ENCODE measurements at regions not wholly inside any gene's neighbourhood (a gene's known extent, or its start where the extent isn't known, plus 50 kb on each side); places are given as distances from the start of the nearest gene placed in this dataset.

DNA sequence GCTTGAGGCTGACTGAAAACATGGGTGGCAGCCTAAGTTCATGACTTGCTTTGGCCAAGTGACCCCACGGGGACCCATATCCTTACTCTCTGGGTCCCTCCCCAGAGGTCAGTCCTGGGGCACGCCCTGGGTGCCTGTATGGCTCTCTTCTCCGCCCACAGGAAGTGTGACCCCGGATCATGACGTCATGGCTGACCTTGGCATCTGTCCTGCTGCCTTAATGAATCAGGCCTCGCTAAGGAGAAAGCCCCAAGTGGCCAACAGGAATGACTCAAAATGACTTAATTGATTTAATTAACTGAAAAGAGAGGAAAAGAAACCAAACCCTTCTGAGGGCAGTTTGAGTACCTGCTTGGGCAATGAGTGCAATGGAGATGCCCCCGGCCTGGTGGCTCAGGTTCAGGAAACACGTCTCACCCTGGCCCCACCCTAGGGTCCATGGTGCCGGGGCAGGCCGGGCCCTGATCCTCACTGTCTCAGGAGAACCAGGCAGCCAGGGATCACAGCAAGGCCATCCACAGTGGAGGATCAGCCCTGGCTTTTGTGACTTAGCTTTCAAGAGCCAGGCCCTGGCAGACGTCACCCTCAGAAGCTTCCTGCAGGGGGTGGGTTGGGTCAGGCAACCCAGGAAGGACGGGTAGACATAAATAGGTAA lies 112.0 kb downstream of the CYP26B1 start:
- TF ChIP-seq, protein P1, sequence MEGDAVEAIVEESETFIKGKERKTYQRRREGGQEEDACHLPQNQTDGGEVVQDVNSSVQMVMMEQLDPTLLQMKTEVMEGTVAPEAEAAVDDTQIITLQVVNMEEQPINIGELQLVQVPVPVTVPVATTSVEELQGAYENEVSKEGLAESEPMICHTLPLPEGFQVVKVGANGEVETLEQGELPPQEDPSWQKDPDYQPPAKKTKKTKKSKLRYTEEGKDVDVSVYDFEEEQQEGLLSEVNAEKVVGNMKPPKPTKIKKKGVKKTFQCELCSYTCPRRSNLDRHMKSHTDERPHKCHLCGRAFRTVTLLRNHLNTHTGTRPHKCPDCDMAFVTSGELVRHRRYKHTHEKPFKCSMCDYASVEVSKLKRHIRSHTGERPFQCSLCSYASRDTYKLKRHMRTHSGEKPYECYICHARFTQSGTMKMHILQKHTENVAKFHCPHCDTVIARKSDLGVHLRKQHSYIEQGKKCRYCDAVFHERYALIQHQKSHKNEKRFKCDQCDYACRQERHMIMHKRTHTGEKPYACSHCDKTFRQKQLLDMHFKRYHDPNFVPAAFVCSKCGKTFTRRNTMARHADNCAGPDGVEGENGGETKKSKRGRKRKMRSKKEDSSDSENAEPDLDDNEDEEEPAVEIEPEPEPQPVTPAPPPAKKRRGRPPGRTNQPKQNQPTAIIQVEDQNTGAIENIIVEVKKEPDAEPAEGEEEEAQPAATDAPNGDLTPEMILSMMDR (IDR thresholded peaks at IDR 0.05), result no peak
- TF ChIP-seq EP300 (IDR thresholded peaks at IDR 0.05), result no peak
